Vagina (tissue), 2 donors: ENCODE measurements at regions not wholly inside any gene's neighbourhood (a gene's known extent, or its start where the extent isn't known, plus 50 kb on each side); places are given as distances from the start of the nearest gene placed in this dataset.

Source experiments
- DNase-seq, 2 donors: peaks; one replicate each; pipeline ENCODE4 v3.0.0-alpha.2; 2017; ENCODE audit errors: extremely low spot score in 2 of 2
- H3K27ac ChIP-seq: fragments of 200-600 bp; sonication (generic); one replicate; pipeline ENCODE4 v1.5.1; 2019
- H3K27me3 ChIP-seq: fragments of 200-600 bp; sonication (generic); one replicate; pipeline ENCODE4 v1.5.1; 2019
- H3K36me3 ChIP-seq, 2 donors: fragments of 200-600 bp; sonication (generic); one replicate each; pipeline ENCODE4 v1.5.1; 2017 to 2019
- H3K4me1 ChIP-seq: fragments of 200-600 bp; sonication (generic); one replicate; pipeline ENCODE4 v1.5.1; 2019
- H3K4me3 ChIP-seq, 2 donors: fragments of 200-600 bp; sonication (generic); 1 replicate in 1 of 2; 2 replicates in 1 of 2; pipeline ENCODE4 v1.5.1; 2016 to 2019
- H3K9me3 ChIP-seq: fragments of 200-600 bp; sonication (generic); one replicate; pipeline ENCODE4 v1.5.1; 2019
- POLR2A ChIP-seq, 2 donors: fragments of 450-650 bp; IDR thresholded peaks; one replicate each; pipeline ENCODE4 v1.6.1; 2017; ENCODE audit warnings: antibody characterized with exemption in 2 of 2, mild to moderate bottlenecking in 2 of 2, moderate library complexity in 2 of 2
- POLR2AphosphoS5 ChIP-seq, 2 donors: sonication (generic); formaldehyde crosslinking; IDR thresholded peaks; one replicate each; pipeline ENCODE4 v1.9.0; 2017; ENCODE audit warnings: antibody characterized with exemption in 2 of 2, mild to moderate bottlenecking in 2 of 2, low read depth in 1 of 2; ENCODE audit not compliant: insufficient read depth in 1 of 2
- intact Hi-C: fragments of 100-400 bp; cut with DNase I; formaldehyde crosslinking; loops from one replicate; pipeline ENCODE4 v1.15.1; 2023
- TF ChIP-seq, protein P1 (sequence below), 3 experiments: fragments of 450-650 bp in 2 of 3; fragments of 200-600 bp in 1 of 3; sonication (generic) in 1 of 3; IDR thresholded peaks; one replicate each; pipeline ENCODE4 v1.5.1; 2017 to 2019; ENCODE audit warnings: antibody characterized with exemption in 3 of 3, mild to moderate bottlenecking in 2 of 3, moderate library complexity in 2 of 3

DNA sequence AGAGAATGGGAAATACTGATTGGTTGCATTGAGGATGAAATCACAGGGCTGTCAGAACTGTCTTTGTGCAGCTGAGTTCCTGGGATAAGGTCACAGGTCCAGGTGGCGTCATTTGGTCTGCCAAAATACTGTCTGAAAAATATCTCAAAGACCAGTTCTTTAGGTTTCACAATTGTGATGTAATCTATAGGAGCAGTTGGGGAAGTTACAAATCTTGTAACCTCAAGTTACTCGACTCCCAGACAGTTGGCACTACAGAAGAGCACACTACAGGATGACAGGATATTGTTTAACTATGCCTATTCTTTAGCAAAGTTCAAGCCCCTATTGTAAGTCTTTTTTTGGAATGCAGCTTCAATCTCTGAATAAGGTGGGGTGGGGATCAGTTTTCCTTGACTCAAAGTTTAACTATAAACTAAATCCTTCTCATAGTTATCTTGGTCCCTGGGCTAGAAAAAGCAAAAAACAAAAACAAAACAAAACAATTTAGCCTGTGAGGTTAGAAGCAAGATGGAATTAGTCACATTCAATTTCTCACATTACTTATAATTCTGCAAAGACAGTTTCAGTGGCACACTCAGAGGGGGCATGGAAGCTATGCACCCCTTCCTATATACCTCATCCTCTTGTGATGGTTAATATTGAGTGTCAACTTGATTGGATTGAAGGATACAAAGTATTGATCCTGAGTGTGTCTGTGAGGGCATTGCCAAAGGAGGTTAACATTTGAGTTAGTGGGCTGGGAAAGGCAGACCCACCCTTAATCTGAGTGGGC lies 276.0 kb downstream of the AUH start:
- Histone ChIP-seq H3K36me3 (no peaks in the 10 kb centered on the region), H3K4me1 (no peaks in the 10 kb centered on the region), H3K9me3 (no peaks in the 10 kb centered on the region), H3K27me3 (no peaks in the 10 kb centered on the region), H3K4me3 (no peak overlapping the region), H3K27ac (no peak overlapping the region)
- DNase-seq: no peak
- intact Hi-C loops: no loop called here
- TF ChIP-seq POLR2A (IDR thresholded peaks at IDR 0.05) (no peak), POLR2AphosphoS5 (IDR thresholded peaks at IDR 0.05; ENCODE audit: insufficient read depth in 1 of 2, low read depth in 1 of 2) (no peak)
- TF ChIP-seq, protein P1, sequence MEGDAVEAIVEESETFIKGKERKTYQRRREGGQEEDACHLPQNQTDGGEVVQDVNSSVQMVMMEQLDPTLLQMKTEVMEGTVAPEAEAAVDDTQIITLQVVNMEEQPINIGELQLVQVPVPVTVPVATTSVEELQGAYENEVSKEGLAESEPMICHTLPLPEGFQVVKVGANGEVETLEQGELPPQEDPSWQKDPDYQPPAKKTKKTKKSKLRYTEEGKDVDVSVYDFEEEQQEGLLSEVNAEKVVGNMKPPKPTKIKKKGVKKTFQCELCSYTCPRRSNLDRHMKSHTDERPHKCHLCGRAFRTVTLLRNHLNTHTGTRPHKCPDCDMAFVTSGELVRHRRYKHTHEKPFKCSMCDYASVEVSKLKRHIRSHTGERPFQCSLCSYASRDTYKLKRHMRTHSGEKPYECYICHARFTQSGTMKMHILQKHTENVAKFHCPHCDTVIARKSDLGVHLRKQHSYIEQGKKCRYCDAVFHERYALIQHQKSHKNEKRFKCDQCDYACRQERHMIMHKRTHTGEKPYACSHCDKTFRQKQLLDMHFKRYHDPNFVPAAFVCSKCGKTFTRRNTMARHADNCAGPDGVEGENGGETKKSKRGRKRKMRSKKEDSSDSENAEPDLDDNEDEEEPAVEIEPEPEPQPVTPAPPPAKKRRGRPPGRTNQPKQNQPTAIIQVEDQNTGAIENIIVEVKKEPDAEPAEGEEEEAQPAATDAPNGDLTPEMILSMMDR (IDR thresholded peaks at IDR 0.05): no peak

DNA sequence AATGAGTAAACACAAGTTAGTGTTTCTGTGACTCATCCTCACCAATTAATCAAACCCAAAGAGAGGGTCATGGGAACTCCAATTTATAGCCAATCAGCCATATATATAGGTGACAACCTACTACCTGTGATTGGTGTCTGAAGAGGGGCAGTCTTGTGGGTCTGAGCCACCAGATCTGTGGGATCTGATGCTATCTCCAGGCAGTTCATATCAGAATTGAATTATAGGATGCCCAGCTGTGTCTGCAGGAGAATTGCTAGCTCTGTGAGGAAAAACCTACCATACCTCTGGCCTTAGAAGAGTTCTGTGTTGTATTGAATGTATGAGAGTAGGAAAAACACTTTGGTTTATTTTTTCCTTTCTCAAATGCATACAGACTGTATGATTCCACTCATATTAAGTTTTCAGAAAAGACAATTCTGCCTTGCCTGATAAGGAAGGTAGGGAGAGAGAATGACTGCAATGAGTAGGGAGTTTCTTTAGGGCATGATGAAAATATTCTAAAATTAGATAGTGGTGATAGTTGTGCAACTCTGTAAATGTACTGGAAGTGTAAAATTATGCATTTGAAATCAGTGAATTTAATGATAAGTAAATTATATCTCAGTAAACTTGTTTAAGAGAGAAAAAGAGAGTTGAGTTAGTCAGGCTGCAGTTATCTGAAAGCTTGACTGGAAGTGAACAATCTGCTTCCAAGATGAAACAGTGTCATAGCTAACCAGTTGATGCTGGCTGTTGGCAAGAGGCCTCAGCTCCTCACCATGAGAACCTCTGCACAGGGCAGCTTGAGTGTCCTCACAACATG lies 274.9 kb downstream of the AUH start:
- Histone ChIP-seq H3K4me3 (no peak overlapping the region), H3K36me3 (no peaks in the 10 kb centered on the region), H3K9me3 (no peaks in the 10 kb centered on the region), H3K27ac (no peak overlapping the region), H3K4me1 (no peaks in the 10 kb centered on the region), H3K27me3 (no peaks in the 10 kb centered on the region)
- TF ChIP-seq POLR2A (IDR thresholded peaks at IDR 0.05) (no peak), POLR2AphosphoS5 (IDR thresholded peaks at IDR 0.05; ENCODE audit: insufficient read depth in 1 of 2, low read depth in 1 of 2) (no peak)
- TF ChIP-seq, protein P1 (IDR thresholded peaks at IDR 0.05): no peak
- no peak for DNase-seq
- intact Hi-C loops: no loop called here

DNA sequence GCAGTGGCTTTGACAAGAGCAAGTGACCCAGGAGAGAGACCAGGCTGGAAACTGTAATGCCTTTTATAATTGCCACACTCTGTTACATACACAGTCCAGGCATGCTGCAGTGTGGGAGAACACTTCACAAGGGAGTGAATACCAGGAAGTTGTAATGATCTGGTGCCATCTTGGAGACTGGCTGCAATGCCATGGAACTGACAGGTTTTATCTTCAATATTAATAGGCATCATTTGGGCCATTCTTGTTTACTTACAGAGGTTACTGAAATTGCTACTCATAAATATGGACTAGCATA lies 274.3 kb downstream of the AUH start:
- DNase-seq: no peak
- Histone ChIP-seq H3K9me3 (no peaks in the 10 kb centered on the region), H3K4me1 (no peaks in the 10 kb centered on the region), H3K36me3 (no peaks in the 10 kb centered on the region), H3K27me3 (no peaks in the 10 kb centered on the region), H3K27ac (no peak overlapping the region), H3K4me3 (no peak overlapping the region)
- TF ChIP-seq, protein P1 (IDR thresholded peaks at IDR 0.05): no peak
- TF ChIP-seq POLR2AphosphoS5 (IDR thresholded peaks at IDR 0.05; ENCODE audit: insufficient read depth in 1 of 2, low read depth in 1 of 2) (no peak), POLR2A (IDR thresholded peaks at IDR 0.05) (no peak)
- intact Hi-C loops: no loop called here

DNA sequence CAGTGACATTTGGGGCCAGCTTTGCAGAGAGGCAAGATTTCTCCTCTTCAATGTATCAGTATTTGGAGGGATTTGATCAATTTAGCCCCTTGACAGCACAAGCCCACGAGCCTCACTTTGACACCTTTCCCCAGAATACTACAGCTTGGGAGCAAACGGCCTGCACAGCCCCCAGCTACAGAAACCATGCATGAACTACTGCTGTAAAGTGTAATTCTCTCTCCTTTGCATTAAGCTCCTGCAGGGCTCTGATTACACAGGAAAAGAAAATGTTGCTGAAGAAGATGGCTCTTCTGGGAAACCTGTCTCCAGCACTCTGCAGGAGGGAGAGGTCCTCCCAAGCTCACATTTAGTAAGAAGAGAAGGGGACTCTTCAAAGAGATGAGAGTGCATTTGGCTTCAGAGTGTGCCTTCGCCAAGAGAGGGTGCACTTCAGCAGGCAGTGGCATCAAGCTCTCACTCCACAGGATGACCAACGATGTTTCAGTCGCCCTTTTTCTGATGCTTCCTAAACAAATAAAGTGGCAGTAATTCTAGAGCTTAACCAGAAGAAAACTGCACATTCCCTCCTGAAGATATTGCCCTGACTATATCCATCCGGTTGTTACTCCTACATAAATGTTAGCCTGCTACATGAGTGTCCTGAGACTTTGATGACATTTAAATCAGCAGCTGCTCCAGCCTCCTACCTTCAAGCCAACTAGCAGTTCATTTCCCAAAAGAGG lies 272.2 kb downstream of the AUH start:
- no peaks in the 10 kb centered on the region for H3K4me1 ChIP-seq
- intact Hi-C loops: no loop called here
- H3K27ac ChIP-seq: peak overlapping the region; percentile 7
- no peak for TF ChIP-seq POLR2AphosphoS5 (IDR thresholded peaks at IDR 0.05; ENCODE audit: insufficient read depth in 1 of 2, low read depth in 1 of 2)
- TF ChIP-seq, protein P1 (IDR thresholded peaks at IDR 0.05): peak in 1 of 3 experiments; percentile 18
- no peaks in the 10 kb centered on the region for H3K27me3 ChIP-seq
- no peaks in the 10 kb centered on the region for H3K9me3 ChIP-seq
- H3K36me3 ChIP-seq: no peaks in the 10 kb centered on the region
- no peak for DNase-seq
- H3K4me3 ChIP-seq: no peak overlapping the region
